WERI-Rb-1 (cell line): ENCODE measurements at regions not wholly inside any gene's neighbourhood (a gene's known extent, or its start where the extent isn't known, plus 50 kb on each side); places are given as distances from the start of the nearest gene placed in this dataset.

Source experiments
- DNase-seq: peaks from one replicate; pipeline ENCODE4 v3.0.0-alpha.2; 2020
- H3K27ac ChIP-seq: fragments of 250-450 bp; sonication (Bioruptor Pico); 2 replicates; pipeline ENCODE4 v1.5.1; 2020; ENCODE audit warnings: mild to moderate bottlenecking, moderate library complexity
- H3K27me3 ChIP-seq: fragments of 250-450 bp; sonication (Bioruptor Pico); 2 replicates; pipeline ENCODE4 v1.5.1; 2021; ENCODE audit warnings: mild to moderate bottlenecking, low read depth, moderate library complexity; ENCODE audit not compliant: insufficient read depth, severe bottlenecking
- H3K36me3 ChIP-seq: fragments of 250-450 bp; sonication (Bioruptor Pico); 2 replicates; pipeline ENCODE4 v1.5.1; 2020; ENCODE audit warnings: mild to moderate bottlenecking, moderate library complexity
- H3K4me3 ChIP-seq: 2 replicates; pipeline ENCODE4 v1.5.1; 2011; ENCODE audit warnings: low read depth, mild to moderate bottlenecking, control low read depth, low read length
- H3K9me3 ChIP-seq: fragments of 250-450 bp; sonication (Bioruptor Pico); 2 replicates; pipeline ENCODE4 v1.5.1; 2021; ENCODE audit warnings: mild to moderate bottlenecking, moderate library complexity; ENCODE audit not compliant: severe bottlenecking
- TF ChIP-seq, protein P1 (sequence below): IDR thresholded peaks from 2 replicates; pipeline ENCODE4 v1.5.1; 2011; ENCODE audit warnings: low read depth, mild to moderate bottlenecking, control low read depth, inconsistent platforms, low read length

DNA sequence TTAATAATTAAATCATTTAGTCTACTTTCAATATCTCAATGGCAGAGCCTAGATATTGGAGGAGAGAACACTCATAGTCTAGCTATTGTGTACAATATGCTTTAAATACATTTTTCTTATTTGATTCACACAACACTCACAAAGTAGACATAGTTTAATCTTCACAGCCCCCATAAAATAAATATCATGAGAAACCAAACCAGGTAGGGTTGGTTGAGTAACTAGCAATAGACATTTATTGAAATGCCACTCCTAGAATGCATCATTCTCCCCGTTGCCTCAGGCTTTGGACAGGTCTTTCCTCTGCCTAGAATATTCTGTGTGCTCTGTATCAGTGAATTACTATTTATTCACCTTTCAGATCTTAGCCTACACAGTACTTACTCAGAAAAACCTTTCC, 141.9 kb downstream of the CEMIP2 start:
- no peaks in the 10 kb centered on the region for H3K36me3 ChIP-seq
- no peaks in the 10 kb centered on the region for H3K9me3 ChIP-seq
- H3K27ac ChIP-seq, result no peak overlapping the region
- H3K27me3 ChIP-seq, result no peaks in the 10 kb centered on the region
- DNase-seq, result no peak
- H3K4me3 ChIP-seq, result no peak overlapping the region
- TF ChIP-seq, protein P1, sequence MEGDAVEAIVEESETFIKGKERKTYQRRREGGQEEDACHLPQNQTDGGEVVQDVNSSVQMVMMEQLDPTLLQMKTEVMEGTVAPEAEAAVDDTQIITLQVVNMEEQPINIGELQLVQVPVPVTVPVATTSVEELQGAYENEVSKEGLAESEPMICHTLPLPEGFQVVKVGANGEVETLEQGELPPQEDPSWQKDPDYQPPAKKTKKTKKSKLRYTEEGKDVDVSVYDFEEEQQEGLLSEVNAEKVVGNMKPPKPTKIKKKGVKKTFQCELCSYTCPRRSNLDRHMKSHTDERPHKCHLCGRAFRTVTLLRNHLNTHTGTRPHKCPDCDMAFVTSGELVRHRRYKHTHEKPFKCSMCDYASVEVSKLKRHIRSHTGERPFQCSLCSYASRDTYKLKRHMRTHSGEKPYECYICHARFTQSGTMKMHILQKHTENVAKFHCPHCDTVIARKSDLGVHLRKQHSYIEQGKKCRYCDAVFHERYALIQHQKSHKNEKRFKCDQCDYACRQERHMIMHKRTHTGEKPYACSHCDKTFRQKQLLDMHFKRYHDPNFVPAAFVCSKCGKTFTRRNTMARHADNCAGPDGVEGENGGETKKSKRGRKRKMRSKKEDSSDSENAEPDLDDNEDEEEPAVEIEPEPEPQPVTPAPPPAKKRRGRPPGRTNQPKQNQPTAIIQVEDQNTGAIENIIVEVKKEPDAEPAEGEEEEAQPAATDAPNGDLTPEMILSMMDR, result no peak

DNA sequence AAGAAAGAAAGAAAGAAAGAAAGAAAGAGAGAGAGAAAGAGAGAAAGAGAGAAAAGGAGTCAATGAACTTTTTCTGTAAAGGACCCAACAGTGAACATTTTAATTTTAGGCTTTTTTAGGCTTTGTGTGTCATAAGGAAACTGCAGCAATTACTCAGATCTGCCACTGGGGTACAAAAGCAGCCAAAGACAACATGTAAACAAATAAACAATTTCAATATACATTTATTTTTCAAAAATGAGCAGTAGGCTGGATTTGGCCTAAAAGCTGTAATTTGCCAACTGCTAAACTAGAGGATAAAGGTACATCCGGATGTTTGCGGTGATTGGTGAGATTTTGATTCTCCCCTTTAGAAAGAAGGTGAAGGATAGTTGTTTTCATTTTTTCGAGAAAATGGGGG, 143.6 kb downstream of the CEMIP2 start:
- no peak overlapping the region for H3K27ac ChIP-seq
- H3K36me3 ChIP-seq, result no peaks in the 10 kb centered on the region
- no peak for DNase-seq
- H3K4me3 ChIP-seq, result no peak overlapping the region
- H3K27me3 ChIP-seq, result no peaks in the 10 kb centered on the region
- TF ChIP-seq, protein P1, result no peak
- H3K9me3 ChIP-seq, result no peaks in the 10 kb centered on the region

DNA sequence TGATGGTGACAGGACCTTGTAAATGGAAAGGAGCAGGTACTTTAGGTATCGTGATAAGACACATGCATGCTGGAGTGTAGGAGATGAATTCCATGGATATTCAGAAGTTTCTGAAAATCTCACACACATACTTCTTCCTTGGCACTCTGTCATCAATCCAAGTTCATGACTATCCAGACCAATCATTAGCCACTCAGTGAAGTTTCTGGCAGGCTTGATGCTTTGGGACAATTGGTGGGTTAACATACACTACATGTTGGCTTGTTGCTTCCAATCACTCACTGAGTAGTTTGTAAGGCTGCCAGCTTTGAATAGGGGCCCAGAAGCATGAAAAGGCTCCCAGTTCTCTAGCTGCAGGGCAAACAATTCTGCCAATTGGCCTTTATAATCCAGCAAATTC, 147.6 kb downstream of the CEMIP2 start:
- Histone ChIP-seq H3K36me3 (no peaks in the 10 kb centered on the region), H3K4me3 (no peak overlapping the region), H3K27ac (no peak overlapping the region), H3K27me3 (no peaks in the 10 kb centered on the region), H3K9me3 (no peaks in the 10 kb centered on the region)
- no peak for DNase-seq
- TF ChIP-seq, protein P1, result no peak

DNA sequence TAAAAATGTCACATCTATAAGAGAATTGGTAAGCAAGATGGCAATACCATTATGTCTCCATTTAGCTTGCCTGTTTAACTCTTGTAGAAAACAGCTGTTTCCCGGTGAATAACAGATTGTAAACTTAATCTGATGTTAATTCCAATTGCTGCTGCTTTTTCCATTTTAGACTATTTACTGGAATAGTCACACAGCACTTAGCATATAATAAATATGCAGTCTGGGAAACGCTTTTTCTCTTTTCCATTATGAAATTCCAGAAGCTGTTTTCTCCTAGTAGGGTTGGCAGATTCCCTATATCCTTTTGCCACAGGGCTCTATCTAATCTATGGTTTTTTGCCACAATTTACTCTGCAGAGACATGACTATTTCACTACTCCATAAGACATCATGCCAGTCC, 148.0 kb downstream of the CEMIP2 start:
- H3K36me3 ChIP-seq, result no peaks in the 10 kb centered on the region
- TF ChIP-seq, protein P1, result no peak
- no peaks in the 10 kb centered on the region for H3K27me3 ChIP-seq
- H3K4me3 ChIP-seq, result no peak overlapping the region
- no peaks in the 10 kb centered on the region for H3K9me3 ChIP-seq
- no peak for DNase-seq
- no peak overlapping the region for H3K27ac ChIP-seq

DNA sequence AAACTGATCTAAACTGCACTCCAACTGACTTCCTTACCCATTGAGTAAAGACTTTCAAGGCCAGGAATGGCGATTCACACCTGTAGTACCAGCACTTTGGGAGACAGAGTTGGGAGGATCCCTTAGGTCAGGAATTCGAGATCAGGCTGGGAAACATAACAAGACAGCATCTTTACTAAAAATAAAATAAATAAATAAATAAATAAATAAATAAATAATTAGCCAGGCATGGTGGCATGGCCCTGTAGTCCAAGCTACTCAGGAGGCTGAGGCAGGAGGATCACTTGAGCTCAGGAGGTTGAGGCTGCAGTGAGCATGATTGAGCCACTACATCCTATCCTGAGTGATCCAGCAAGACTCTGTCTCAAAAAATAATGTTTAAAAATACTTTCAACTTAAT, 148.4 kb downstream of the CEMIP2 start:
- Histone ChIP-seq H3K27ac (no peak overlapping the region), H3K27me3 (no peaks in the 10 kb centered on the region), H3K9me3 (no peaks in the 10 kb centered on the region), H3K4me3 (no peak overlapping the region), H3K36me3 (no peaks in the 10 kb centered on the region)
- DNase-seq, result no peak
- TF ChIP-seq, protein P1, result no peak

DNA sequence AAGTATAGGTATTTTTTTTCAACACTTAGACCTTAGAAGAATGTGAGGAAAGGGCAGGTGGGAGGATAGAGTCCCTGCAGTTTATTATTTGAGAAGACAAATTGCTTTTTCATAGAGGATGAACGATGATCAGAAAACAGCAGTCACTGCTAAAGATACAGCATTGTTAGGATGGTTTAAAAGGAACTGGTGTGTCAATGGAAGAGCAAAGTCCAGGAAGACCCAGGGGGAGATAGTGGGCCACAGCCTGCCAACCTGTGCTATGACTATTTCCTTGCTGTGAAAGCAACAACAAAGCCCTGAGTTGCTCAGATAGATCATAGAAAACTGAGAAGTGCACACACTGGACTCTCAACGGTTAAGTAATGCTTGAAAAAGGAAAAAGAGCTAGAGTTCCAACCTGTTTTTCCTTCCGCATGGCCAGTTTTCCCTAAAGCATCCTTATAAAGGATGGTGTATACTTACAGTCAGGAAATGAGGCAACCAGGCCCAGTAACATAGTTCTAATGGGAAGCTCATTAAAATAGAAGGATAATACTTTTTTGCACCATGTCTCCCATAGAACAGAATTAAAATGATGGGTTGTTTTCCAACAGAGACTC, 153.8 kb downstream of the CEMIP2 start:
- Histone ChIP-seq H3K9me3 (no peaks in the 10 kb centered on the region), H3K36me3 (no peaks in the 10 kb centered on the region), H3K4me3 (no peak overlapping the region), H3K27ac (no peak overlapping the region), H3K27me3 (no peaks in the 10 kb centered on the region)
- TF ChIP-seq, protein P1, result no peak
- no peak for DNase-seq
